NCI-H2171 (cell line): ENCODE measurements at regions not wholly inside any gene's neighbourhood (a gene's known extent, or its start where the extent isn't known, plus 50 kb on each side); places are given as distances from the start of the nearest gene placed in this dataset.

Experiments
- DNase-seq: peaks from one replicate; lab custom pipeline; 2025; lab: John Stamatoyannopoulos, UW

DNA sequence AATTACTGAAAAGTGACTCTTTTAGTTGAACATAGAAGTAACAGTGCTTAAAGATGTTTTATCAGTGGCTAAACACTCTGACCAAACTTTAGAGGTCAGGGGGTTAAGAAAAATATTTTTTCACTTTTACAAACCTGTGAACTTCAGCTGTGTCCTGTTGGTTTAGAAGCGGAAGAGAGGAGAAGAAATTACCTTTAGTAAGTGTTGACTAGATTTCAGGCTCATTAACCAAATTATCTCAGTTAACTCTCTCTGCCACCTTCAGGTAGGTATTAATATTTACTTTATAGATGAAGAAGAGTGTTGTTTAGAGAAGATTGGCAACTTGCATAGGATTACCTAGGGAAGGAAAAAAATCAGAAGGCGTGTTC lies 151.9 kb upstream of the CMC1 start:
- DNase-seq: no peak

DNA sequence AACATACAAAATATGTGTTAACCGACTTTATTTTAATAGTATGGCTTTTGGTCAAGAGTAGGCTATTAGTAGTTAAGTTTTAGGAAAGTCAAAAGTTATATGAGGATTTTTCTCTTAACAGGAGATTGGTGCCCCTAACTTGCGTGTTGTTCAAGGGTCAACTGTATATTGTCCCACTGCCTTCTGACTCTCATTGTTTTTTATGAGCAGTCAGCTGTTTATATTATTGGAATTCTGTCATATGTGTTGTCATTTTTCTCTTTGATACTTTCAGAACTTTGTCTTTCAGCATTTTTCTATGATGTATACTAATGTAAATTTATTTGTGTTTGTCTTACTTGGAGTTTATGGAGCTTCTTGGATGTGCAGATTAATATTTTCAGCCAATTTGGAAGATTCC lies 142.1 kb upstream of the CMC1 start:
- no peak for DNase-seq

DNA sequence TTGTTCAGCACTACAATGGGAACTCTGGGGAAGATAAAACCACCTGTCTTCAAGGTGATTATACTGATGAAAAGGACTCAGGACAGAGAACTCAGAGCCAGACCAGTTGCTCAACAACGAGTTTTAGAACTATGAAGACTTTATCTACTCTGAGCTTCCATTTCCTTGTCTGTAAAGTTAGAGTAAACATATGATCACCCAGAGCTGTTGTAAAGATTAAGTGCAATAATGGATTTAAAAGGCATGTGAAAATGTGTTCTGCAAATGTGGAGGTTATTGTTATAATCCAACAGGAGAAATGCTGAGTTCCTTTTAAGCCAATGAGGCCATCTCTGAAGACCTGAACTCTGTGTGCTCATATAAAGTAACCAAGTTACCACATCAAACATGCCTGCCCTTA lies 139.7 kb upstream of the CMC1 start:
- no peak for DNase-seq

DNA sequence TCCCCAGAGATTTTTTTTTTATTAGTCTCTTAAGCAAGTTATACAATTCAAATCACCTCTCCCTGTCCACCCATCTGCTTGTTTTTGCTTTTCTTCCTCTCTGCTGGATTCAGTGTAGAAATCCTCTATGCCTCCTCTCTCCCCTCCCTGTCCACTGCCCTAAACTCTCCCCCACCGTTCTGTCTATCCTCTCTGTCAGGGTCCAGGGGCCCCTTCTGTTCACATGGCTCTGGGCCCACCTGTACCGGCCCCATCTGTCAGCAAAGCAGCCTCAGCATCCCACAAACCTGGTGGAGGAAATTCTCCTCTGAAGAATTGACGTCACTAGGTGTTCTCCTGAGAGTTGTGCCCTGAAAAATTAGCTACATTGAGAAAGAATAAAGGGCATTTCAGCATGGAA lies 137.6 kb upstream of the CMC1 start:
- DNase-seq: peak; percentile 15

DNA sequence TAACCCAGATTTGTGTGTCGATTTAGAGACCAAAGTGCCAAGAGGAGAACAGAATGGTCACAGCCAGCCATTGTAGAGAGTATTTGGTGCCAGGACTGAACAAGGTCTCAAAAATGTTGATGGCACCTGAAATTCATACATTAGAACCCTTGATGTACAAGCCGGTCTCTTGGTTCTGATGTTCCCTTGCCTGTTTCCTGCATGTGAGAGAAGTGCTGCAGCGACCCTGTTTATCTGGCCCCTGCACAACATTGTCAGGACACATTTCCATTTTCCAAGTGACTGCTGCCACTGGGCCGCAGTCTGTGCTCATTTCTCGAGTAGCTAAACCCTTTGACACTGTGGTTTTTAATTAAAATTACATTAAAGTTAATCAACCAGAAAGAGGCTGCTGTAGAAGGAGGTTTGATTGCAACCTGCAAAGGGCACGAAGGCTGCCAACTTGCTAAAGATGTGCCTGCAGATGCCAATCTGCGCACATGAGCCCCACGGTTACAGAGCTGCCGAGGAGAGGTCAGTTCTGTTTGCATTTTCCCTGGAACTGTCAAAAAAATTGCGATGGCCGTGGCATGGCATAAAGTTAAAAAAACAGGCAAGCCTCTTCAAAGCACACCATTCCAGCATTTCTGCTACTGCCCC lies 136.4 kb upstream of the CMC1 start:
- no peak for DNase-seq

DNA sequence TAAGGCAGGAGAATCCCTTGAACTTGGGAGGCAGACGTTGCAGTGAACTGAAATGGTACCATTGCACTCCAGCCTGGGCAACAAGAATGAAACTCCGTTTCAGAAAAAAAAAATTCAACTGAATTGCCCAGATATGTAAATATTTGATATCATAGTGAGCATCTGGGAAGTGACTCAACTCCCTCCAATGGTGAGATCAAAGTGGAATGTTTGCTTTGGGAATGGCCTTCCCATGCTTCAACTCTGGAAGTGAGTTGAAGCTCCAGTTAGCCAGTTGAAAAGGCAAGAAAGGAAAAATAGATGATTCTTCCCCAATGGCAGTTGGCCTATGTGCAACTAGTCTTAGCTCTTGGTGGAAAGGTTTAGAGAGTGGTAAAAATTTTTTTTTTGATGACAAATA lies 131.6 kb upstream of the CMC1 start:
- no peak for DNase-seq

DNA sequence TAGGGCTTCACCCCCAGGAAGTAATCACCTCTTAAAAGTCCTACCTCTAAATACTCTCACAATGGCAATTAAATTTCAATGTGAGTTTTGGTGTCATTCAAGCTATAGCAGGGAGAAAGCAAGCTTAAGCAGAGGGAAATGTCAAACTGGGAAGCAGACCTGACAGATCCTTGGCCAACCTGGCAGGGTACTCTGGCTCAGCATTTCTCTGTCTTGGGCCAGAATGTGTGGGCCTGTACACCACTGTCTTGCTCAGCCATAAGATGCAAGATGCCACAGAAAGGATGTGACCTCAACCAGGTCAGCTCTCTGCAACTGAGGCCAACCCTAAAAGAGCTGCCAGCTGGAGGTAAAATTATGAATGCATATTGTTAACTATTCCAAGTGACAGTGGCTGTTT lies 130.6 kb upstream of the CMC1 start:
- DNase-seq: no peak

DNA sequence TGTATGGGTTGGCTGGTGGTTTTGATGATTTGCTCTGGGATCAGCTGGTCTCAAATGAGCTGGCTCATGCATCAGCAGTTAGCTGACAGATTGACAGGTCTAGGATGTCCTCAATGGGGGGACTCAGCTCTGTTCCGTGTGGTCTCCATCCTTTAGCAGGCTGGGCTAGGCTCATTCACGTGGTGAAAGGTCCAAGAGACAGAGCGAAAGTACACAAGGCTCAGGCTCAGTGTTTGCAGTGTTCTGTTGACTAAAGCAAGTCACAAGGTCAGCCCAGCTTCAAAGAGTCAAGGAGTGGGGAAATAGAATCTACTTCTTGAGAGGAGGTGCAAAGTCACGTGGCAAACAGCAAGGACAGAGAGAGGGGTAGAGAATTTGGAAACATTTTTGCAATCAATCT lies 126.5 kb upstream of the CMC1 start:
- no peak for DNase-seq

DNA sequence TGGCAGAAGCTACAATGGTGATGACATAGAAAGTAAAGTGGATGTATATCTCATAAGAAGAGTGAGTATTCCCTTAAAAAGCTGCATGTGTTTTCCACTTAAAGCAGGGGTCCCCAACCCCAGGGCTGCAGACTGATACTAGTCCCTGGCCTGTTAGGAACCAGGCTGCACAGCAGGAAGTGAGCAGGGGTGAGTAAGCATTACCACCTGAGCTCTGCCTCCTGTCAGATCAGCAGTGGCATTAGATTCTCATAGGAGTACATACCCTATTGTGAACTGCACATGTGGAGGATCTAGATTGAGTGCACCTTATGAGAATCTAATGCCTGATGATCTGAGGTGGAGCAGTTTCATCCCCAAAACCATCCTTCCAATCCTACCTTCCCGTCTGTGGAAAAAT lies 126.1 kb upstream of the CMC1 start:
- no peak for DNase-seq

DNA sequence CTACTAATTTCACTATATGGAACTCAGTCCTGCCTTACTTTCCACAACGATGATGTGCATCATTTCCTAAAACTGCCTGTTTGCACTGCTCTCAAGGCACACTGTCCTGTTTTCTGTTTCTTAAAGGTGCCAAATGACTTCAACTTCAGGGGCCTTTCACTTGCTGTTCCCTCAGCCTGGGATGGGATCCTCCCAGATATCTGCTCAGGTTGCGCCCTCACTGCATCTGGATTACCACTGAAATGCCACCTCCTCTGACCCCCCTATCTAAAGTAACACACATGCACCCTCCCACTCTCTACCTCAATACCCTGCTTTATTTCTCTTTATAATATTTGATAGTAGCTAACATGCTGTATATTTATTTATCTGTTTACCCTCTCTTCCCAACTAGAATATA lies 123.8 kb upstream of the CMC1 start:
- no peak for DNase-seq

DNA sequence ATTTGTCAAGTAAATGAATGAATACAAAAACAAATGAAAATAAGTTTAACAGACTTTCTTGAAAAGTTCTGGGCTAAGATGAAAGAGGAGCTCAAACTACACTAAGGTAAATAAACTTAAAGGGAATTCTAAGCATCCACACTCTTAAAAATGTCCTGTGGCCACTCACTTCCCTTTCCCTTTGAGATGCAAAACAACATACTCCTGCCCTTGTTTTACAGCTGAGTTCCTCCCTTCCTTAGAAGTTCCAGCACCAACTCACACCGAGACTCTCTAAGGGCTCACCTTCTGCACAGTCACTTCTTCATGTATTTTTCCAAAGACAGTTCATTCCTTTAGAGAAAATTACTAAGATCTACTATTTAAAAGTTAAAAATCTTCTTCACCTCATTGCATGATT lies 123.3 kb upstream of the CMC1 start:
- DNase-seq: no peak

DNA sequence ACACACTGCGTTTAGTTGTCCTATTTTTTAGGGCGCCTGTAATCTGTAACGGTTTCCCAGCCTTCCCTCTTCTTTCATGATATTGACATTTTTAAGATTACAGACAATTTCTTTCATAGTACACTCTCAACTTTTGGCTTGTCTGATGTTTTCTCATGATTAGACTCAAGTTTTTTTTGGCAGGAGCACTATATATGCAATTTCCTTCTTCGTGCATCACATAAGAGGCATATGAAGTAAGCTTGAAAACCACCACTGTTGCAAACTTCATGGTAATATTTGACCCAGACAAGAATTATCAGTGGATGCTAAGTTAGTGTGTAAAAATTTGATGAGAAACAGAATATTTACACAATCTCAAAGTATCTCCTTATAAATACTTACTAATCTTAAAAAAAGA lies 119.2 kb upstream of the CMC1 start:
- no peak for DNase-seq

DNA sequence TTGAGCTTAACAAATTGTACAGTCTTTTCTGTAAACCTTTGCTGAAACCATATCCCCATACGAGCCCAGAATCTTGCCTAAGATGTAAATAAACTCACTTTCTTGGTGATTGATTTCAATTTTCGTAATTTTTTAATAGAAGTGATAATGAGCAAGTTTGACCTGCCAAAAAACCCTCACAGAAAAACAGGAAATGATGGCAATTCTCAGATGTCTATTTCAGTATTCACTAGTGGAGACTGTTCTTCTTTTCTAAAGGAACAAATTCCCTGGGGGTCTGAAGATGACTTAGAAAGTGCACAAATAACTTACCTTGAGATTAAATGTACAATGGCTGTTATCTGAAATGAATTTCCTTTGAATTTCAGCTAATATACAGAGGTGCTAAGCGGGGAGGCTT lies 116.5 kb upstream of the CMC1 start:
- no peak for DNase-seq

DNA sequence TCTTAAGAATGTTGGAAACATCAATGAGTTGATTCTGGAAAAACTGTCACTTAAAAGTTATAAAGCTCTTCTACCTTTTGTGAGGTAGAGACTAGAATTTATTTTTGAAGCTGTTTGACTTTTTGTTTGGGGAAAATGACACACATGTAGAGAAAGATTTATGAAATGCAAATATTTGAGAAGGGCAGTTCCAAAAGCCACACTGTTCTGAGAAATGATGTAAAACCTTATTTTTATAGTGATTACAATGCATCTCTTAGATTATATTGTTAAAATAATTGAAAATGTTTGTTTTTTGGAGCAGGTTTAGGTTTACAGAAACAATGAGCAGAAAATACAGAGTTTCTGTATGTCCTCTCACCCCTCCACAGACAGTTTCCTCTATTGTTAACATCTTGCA lies 116.1 kb upstream of the CMC1 start:
- DNase-seq: no peak

DNA sequence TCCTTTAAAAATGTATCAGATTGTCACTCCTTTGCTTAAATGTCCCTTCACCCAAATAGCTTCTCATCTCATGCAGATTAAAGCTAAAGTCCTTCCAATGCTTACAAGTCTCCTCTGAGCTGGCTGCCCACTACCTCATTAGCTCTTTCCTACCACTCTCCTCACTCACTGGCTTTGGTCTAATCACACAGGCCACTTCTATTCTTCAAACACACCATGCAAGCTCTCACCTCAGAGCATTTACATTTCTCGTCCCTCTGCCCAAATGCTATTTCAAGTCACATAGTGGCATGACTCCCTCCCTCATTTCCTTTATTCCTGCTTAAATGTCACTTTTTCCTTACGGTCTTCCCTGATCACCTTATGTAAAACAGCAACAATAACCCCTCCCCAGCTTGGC lies 110.6 kb upstream of the CMC1 start:
- no peak for DNase-seq

DNA sequence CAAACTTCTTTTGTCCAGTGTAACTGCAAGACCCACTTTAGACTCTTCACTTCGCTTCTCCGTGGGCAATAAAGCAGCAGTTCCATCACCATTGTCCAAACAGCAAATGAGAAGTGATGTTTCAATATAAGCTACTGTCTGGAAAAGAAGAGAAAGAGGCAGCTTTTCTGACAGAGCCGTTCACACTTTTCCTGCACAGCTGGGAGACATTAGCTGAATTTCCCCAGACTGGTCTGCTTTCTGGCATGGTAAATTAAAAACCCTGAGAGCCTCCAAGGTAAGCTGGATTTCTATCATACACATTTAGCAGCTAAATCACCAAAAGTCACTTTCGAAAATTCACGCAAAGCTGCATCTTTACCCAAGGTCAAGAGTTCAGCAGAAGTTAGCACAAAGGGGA lies 108.5 kb upstream of the CMC1 start:
- no peak for DNase-seq

DNA sequence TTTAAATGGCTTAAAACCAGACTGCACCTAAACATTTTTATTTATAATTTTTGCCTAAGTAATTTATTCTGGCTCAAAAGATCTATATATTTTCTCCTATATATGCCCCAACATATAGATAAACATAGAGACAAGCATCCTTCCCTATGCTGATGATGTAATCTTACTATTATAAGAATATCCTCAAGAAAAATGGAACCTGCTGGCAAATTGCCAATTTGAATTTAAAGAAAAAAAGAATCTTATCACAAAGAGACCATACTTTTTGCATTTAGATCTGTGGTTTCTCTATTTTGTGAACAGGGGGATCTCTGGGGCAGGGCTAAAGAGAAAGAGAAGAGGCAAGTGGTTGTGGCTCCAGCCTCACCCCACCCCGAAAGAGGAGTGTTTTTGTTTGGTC lies 107.2 kb upstream of the CMC1 start:
- no peak for DNase-seq

DNA sequence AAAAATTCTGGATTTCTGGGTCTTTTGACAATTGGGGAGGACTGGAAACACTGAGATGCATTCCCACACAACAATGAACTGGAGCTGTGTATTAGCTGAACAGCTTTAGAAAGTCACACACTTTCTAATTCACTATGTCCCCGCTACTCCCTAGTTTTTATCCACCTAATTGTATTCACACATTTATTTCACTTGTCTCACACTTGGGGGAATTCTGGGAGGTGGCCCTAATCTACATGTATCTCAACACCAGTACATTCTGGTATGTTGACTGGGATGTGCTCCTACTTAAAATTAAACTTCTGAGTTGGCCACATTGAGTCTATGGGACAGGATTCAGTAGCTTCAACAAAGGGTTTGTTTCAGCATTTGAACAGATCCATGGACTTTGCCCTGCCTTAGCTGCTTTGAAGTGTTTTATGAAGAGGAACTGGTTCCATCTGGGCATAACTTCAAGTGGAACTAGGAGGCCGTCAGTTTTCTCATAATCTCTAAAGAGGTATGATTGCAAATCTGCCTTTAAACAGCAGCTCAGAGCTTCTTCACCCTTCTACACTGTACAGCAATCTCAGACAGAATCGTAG lies 106.5 kb upstream of the CMC1 start:
- no peak for DNase-seq

DNA sequence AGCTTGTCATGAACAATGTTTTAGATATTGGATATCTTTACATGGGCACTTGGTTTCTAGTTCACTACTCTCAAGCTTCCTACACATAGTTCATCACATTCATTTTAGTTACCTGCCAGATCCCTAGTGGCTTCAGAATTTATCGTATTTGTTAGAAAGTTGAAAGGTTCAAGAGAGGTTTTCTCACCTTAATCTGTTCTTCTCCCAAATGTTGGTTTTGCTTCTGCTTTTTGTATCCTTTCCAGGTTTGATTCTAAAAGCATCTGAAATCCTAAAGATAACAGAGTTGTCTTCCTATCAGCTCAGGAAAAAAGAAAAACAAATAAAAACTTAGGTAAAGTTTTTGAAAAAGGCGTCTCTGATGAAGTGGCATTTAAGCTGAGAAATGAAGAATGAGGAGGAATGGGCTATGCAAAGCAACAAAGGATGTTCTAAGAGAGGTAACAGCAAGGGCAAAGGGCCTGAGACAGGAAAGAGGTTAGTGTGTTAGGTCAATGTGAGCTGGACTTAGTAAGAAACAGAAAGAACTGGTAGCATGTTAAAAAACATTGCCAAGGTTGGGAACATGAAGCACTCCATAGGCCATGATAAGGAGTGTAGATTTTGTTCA lies 104.7 kb upstream of the CMC1 start:
- no peak for DNase-seq

DNA sequence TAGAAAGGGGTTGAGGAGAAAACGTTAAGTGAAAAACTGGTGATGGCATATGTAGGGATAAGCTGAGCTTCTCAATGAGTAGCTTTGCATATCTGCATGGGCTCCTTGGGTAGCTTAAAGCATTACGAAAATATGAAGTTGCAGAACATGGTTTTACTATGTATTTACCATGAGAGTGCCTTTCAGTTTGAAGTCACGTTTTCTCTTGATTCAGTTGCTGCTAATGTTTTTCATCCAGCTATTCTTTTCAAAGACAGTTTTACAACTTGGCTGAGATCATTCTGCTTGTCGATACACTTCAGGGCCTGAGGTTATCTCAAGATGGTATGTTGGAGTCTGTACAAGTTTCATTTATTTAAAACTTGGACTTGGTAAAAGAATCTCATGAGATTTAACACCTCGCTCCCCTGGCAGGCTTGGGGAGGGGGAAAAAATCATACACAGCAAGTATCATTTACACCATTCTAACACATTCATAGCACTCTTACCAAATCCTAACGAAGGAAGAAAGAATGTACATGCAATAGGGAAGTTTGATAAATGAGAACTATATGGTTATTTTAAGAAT lies 103.3 kb upstream of the CMC1 start:
- no peak for DNase-seq

DNA sequence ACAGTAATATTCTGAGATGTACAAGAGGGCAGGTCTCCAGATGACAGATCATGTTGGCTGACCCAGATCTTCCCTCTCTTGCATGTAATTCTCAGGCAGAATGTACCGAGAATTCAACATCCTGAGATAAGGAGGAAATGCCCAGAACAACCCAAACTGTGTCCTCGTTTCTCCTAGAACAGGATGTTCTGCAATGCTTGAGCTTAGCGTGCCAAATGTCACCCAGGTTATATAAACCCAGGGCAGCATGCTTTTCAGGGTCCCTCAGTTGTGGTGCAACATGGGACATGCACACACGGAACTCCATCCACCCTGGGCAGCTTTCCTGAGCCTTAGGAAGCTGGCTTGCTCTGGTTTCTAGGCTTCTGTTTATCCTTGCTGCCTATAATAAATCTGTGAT lies 102.1 kb upstream of the CMC1 start:
- DNase-seq: no peak

DNA sequence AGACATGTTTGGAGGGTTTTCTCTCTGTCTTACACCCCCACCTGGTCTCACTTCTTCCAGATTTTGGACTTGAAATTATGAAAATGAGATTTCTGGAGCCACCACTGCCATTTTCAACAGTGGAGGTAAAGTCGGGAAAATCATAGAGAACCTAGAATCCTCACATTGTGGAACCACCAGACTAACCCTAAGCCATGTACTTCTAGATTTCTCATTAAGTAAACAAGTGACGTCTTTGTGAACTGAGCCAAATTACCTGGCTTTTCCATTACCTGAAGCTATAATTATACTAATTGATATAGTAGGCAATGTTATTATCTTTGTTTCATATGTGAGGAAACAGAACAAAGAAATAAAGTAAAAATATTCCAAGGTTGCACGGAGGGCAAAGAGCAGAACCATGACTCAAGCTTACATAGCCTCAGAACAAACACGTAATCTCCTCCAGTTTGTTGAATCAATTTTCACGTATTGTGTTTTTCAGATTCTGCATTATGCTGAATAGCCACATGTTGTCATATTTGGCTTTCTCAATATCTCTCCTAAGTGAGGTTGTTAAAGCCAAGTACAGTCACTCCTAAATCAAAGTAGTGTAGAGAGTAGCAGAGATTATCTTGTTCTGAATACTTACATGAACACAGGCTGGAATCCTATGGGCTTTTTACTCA lies 101.3 kb upstream of the CMC1 start:
- DNase-seq: no peak

DNA sequence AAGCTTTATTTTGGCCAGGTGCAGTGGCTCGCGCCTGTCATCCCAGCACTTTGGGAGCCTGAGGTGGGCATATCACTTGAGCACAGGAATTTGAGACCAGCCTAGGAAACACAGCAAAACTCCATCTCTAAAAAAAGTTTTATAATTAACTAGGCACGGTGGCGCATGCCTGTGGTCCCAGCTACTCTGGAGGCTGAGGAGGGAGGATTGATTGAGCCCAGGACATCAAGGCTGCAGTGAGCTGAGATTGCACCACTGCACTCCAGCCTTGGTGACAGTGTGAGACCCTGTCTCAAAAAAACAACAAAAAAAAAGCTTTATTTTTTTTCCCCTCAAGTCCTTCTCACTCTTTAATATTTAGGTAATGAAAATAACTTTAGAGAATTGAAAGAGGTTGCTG lies 100.8 kb upstream of the CMC1 start:
- no peak for DNase-seq
